ENCODE measurements at regions not wholly inside any gene's neighbourhood (a gene's known extent, or its start where the extent isn't known, plus 50 kb on each side); places are given as distances from the start of the nearest gene placed in this dataset.

DNA sequence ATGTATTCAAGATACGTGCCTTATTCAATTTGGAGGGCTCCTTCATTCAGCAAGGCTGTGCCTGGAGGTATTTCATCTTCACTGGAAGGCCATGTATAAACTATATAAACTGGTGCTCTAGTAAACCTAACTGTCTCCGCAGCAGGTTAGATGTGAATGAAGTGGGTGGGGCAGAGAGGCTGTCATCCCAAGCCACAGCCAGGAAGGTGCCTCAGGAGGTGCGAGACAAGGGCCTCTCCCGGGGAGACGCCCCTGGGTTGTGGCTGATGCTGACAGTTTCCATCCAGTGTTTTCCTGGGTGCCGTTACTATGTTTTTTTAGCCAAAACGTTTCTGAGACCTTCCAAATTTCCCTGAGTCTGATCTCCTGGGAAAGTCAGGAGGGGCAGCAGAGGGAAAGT is 221.5 kb upstream of the RPL34 start:
- Histone ChIP-seq H3K9ac (ENCODE audit: insufficient read depth, low read depth, low read length) (no peak overlapping the region), H3K36me3 (replicated peaks in 1 of 2; ENCODE audit: control insufficient read depth in 1 of 2, insufficient read depth in 2 of 2, low read length in 2 of 2) (no peaks in the 10 kb centered on the region), H3K4me1 (ENCODE audit: insufficient read depth, low read length) (no peaks in the 10 kb centered on the region), H3K27me3 (ENCODE audit: control insufficient read depth in 1 of 2, insufficient read depth in 2 of 2, low read length in 2 of 2) (peaks cover 0 to 7% of the 10 kb centered on the region in 2 experiments; a peak in 1 of 5 replicates), H3K27ac (ENCODE audit: extremely low read length, insufficient read depth, low read length) (no peak overlapping the region), H3K4me2 (ENCODE audit: low read depth, low read length) (no peak overlapping the region), H3K79me2 (ENCODE audit: insufficient read depth, low read length) (no peaks in the 10 kb centered on the region), H3K9me3 (ENCODE audit: low read length) (no peaks in the 10 kb centered on the region), H3K4me3 (replicated peaks in 1 of 3; ENCODE audit: insufficient read depth in 1 of 3, low read depth in 2 of 3, low read length in 3 of 3) (no peak overlapping the region), H2AFZ (ENCODE audit: low read length) (no peak overlapping the region), H4K20me1 (ENCODE audit: insufficient read depth, low read length) (no peaks in the 10 kb centered on the region)
- CTCF ChIA-PET (ENCODE audit: low intra/inter-chr PET ratio, low total read pairs) = no interaction called here
- FAIRE-seq (no peak), DNase-seq (ENCODE audit: low spot score) (no peak), ATAC-seq (no peak)
- POLR2A ChIA-PET = no interaction called here
- intact Hi-C loops (cut with micrococcal nuclease; ENCODE audit: unreplicated experiment) = no loop called here
- in situ Hi-C loops (cut with HindIII; ENCODE audit: extremely low pct_ligation_motif_present, low pct_unique_long_range_greater_than_20kb) = no loop called here
- TF ChIP-seq CBX2 (IDR thresholded peaks at IDR 0.05; ENCODE audit: low read depth, low read length) (no peak), CBX2 (CRISPR knock-in tag; IDR thresholded peaks at IDR 0.05; ENCODE audit: low read depth) (no peak), ZNF577 (CRISPR knock-in tag; IDR thresholded peaks at IDR 0.05; ENCODE audit: borderline replicate concordance, low read depth) (no peak), ZNF737 (CRISPR knock-in tag; IDR thresholded peaks at IDR 0.05; ENCODE audit: borderline replicate concordance) (no peak), HOXA9 (CRISPR knock-in tag; IDR thresholded peaks at IDR 0.05; ENCODE audit: borderline replicate concordance) (no peak), ZNF513 (CRISPR knock-in tag; conservative IDR thresholded peaks at IDR 0.05) (no peak), ZNF292 (CRISPR knock-in tag; IDR thresholded peaks at IDR 0.05; ENCODE audit: borderline replicate concordance, low read depth) (no peak), ZNF280B (CRISPR knock-in tag; IDR thresholded peaks at IDR 0.05; ENCODE audit: borderline replicate concordance) (no peak), PRPF4 (IDR thresholded peaks at IDR 0.05; ENCODE audit: low read depth, low read length, poor library complexity, severe bottlenecking) (no peak), ZNF329 (CRISPR knock-in tag; IDR thresholded peaks at IDR 0.05; ENCODE audit: low read depth) (no peak), SIN3A (IDR thresholded peaks at IDR 0.05; ENCODE audit: borderline replicate concordance, low read depth, low read length) (no peak), ZNF703 (CRISPR knock-in tag; IDR thresholded peaks at IDR 0.05; ENCODE audit: borderline replicate concordance) (no peak)
- TF ChIP-seq, protein P1, sequence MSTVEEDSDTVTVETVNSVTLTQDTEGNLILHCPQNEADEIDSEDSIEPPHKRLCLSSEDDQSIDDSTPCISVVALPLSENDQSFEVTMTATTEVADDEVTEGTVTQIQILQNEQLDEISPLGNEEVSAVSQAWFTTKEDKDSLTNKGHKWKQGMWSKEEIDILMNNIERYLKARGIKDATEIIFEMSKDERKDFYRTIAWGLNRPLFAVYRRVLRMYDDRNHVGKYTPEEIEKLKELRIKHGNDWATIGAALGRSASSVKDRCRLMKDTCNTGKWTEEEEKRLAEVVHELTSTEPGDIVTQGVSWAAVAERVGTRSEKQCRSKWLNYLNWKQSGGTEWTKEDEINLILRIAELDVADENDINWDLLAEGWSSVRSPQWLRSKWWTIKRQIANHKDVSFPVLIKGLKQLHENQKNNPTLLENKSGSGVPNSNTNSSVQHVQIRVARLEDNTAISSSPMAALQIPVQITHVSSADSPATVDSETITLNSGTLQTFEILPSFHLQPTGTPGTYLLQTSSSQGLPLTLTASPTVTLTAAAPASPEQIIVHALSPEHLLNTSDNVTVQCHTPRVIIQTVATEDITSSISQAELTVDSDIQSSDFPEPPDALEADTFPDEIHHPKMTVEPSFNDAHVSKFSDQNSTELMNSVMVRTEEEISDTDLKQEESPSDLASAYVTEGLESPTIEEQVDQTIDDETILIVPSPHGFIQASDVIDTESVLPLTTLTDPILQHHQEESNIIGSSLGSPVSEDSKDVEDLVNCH (CRISPR knock-in tag; IDR thresholded peaks at IDR 0.05) = no peak
- TF ChIP-seq, protein P2, sequence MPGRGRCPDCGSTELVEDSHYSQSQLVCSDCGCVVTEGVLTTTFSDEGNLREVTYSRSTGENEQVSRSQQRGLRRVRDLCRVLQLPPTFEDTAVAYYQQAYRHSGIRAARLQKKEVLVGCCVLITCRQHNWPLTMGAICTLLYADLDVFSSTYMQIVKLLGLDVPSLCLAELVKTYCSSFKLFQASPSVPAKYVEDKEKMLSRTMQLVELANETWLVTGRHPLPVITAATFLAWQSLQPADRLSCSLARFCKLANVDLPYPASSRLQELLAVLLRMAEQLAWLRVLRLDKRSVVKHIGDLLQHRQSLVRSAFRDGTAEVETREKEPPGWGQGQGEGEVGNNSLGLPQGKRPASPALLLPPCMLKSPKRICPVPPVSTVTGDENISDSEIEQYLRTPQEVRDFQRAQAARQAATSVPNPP (CRISPR knock-in tag; IDR thresholded peaks at IDR 0.05) = no peak
- TF ChIP-seq, protein P3, sequence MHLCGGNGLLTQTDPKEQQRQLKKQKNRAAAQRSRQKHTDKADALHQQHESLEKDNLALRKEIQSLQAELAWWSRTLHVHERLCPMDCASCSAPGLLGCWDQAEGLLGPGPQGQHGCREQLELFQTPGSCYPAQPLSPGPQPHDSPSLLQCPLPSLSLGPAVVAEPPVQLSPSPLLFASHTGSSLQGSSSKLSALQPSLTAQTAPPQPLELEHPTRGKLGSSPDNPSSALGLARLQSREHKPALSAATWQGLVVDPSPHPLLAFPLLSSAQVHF (CRISPR knock-in tag; IDR thresholded peaks at IDR 0.05) = no peak
- no TSS peak for BruUV-seq (replicated peaks)
- 7% methylated on average over 6 of the region's 7 CpGs for WGBS (ENCODE audit: low lambda C conversion rate)
